ENCODE measurements at regions not wholly inside any gene's neighbourhood (a gene's known extent, or its start where the extent isn't known, plus 50 kb on each side); places are given as distances from the start of the nearest gene placed in this dataset.

DNA sequence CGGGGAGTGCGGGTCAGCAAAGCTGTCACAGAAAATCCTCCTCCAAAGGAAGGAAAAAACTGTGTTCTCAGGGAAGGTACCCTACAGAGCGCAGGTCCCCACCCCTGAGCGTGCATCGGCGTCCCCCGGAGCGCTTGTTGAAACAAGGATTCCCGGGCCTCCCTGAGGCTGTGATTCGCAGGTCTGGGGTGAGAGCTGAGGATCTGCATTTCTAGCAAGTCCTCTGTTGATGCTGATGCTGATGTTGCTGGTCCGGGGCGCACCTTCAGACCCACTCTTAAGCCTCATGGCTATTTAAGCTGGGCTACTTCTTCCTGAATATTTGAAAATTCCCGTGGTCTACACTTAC lies 226.2 kb upstream of the IGF1R start:
- 12% methylated on average over 13 of the region's 13 CpGs for WGBS (ENCODE audit: insufficient coverage, low coverage, missing lambda C conversion rate)
- Histone ChIP-seq H3K27ac (ENCODE audit: extremely low read depth, low read depth, low read length) (no peak overlapping the region), H3K9me1 (ENCODE audit: control insufficient read depth, insufficient read depth, low read length) (no peaks in the 10 kb centered on the region), H4K20me1 (replicated peaks; ENCODE audit: control insufficient read depth, insufficient read depth, low read length) (no peaks in the 10 kb centered on the region), H3K4me2 (ENCODE audit: insufficient read depth, low read length) (no peak overlapping the region), H3K27me3 (ENCODE audit: control insufficient read depth in 2 of 2, insufficient read depth in 2 of 2, low read length in 2 of 2) (peaks cover 4 to 40% of the 10 kb centered on the region in 2 experiments; a peak in 4 of 5 replicates), H3K4me3 (no peak overlapping the region), H2AFZ (ENCODE audit: low read depth, low read length) (no peak overlapping the region), H3K9ac (ENCODE audit: insufficient read depth in 1 of 2, low read depth in 2 of 2, low read length in 2 of 2) (no peak overlapping the region), H3K4me1 (replicated peaks in 1 of 2; ENCODE audit: control insufficient read depth in 2 of 2, insufficient read depth in 2 of 2, low read length in 2 of 2) (peaks cover 0 to 11% of the 10 kb centered on the region in 2 experiments; a peak in 1 of 5 replicates), H3K36me3 (ENCODE audit: control insufficient read depth, insufficient read depth, low read length) (no peaks in the 10 kb centered on the region), H3K9me3 (replicated peaks; ENCODE audit: control insufficient read depth, insufficient read depth, low read depth, low read length) (no peaks in the 10 kb centered on the region), H3K79me2 (ENCODE audit: control insufficient read depth, insufficient read depth, low read length) (no peaks in the 10 kb centered on the region)
- peak; percentile 16 for ATAC-seq
- POLR2A ChIA-PET, result no interaction called here
- no peak for FAIRE-seq
- no peak for DNase-seq (ENCODE audit: extremely low read depth in 1 of 4, low spot score in 3 of 4)
- CTCF ChIA-PET (ENCODE audit: low intra/inter-chr PET ratio), result interaction anchor here (1.6 kb wide), 1 partner anchor 110 kb away, joined by 11 read pairs; no protein-coding TSS in a partner anchor
- BruUV-seq (replicated peaks), result no TSS peak
- in situ Hi-C loops (cut with MboI) (no loop called here), intact Hi-C loops (cut with micrococcal nuclease) (loop anchor here (5.0 kb wide), 1 partner anchor 130 kb away; no protein-coding TSS in a partner anchor)
- TF ChIP-seq ZNF174 (CRISPR knock-in tag; IDR thresholded peaks at IDR 0.05), result no peak
- TF ChIP-seq MGA (IDR thresholded peaks at IDR 0.05), result no peak
- TF ChIP-seq NONO (IDR thresholded peaks at IDR 0.05; ENCODE audit: low read depth in 2 of 2, low read length in 1 of 2), result no peak
- no peak for TF ChIP-seq GABPB2 (CRISPR knock-in tag; conservative IDR thresholded peaks at IDR 0.05)
- TF ChIP-seq E2F3 (CRISPR knock-in tag; IDR thresholded peaks at IDR 0.05), result no peak
- no peak for TF ChIP-seq ZBTB8A (IDR thresholded peaks at IDR 0.05; ENCODE audit: partially characterized antibody)
- TF ChIP-seq SAFB2 (IDR thresholded peaks at IDR 0.05; ENCODE audit: borderline replicate concordance, low read depth, low read length, severe bottlenecking), result no peak
- no peak for TF ChIP-seq SUPT5H (IDR thresholded peaks at IDR 0.05)
- no peak for TF ChIP-seq ZC3H4 (CRISPR knock-in tag; IDR thresholded peaks at IDR 0.05; ENCODE audit: borderline replicate concordance)
- TF ChIP-seq SIN3A (IDR thresholded peaks at IDR 0.05; ENCODE audit: borderline replicate concordance in 2 of 2, control insufficient read depth in 1 of 2, low read depth in 2 of 2, low read length in 2 of 2), result no peak
